Heart left ventricle (tissue), 13 donors: ENCODE measurements at regions not wholly inside any gene's neighbourhood (a gene's known extent, or its start where the extent isn't known, plus 50 kb on each side); places are given as distances from the start of the nearest gene placed in this dataset.

Experiments
- POLR2A ChIP-seq, 2 donors: fragments of 450-650 bp; IDR thresholded peaks; one replicate each; pipeline ENCODE4 v1.6.1; 2017; ENCODE audit warnings: antibody characterized with exemption in 2 of 2, mild to moderate bottlenecking in 2 of 2, moderate library complexity in 2 of 2
- TF ChIP-seq, protein P1 (sequence below), 12 donors: fragments of 200-600 bp; sonication (generic) in 4 of 12; IDR thresholded peaks; one replicate each; pipeline versions ENCODE4 v1.5.0 to v1.8.0; 2018 to 2022; ENCODE audit warnings: antibody characterized with exemption in 12 of 12, mild to moderate bottlenecking in 5 of 12
- donor health status: ischemic (EF 13 %, LVEDD 7.1; RV severe dilation, severe dysfunction).
- donor health status: DM: no; HTN: yes; CAD: no.
- donor health status: DM: no; HTN: no; CAD: no.
- donor health status: ischemic (EF 25% LVEDD 6.9; RV normal size, moderate dysfunction).
- donor health status: ischemic (EF 25% LVEDD 5.7; RV mildly dilated, moderate dysfunction).
- donor health status: ischemic (EF 35%, LVEDD 5.7; RV mildly dilated, moderate dysfunction).
- donor health status: nonischemic (EF 11% LVEDD 7.7; RV severe dilation, severe dysfunction).
- donor health status: DM: yes; HTN: yes; CAD: no.
- donor health status: PGD.
- donor health status: ischemic (EF 29% LVEDD 5.4; RV normal size, mild dysfunction).
- donor health status: nonischemic (EF 23%, LVEDD 6.1; RV moderate dilation, normal function).

DNA sequence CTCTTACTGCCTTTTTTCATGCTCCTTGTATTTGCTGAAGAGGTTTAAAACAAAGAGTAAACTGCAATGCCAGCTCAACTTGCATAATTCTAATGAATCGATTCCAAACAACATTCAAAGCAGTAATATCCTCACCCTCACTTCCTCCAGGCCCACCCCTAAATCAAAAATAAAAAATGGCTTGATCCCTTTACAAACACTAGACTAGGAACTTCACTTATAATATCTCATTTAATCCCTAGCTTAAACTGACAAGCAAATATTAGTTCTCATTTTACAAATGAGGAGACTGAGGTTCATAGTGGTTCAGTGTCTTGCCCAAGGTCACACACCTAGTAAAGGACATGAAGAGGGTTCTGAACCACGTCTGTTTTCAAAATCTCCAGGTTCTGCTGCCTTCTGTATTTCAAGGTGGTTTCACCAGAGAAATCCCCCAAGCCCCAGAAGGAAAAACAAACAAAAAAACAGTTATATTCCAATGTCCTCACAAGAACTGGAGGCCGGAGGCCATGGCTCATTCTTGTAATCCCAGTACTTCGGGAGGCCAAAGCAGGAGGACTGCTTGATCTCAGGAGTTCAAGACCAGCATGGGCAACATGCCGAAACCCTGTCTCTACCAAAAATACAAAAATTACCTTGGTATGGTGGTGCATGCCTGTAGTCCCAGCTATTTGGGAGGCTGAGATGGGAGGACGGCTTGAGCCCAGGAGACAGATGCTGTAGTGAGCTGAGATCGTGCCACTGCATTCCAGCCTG, 80.3 kb upstream of the GRIN2A start:
- TF ChIP-seq, protein P1, sequence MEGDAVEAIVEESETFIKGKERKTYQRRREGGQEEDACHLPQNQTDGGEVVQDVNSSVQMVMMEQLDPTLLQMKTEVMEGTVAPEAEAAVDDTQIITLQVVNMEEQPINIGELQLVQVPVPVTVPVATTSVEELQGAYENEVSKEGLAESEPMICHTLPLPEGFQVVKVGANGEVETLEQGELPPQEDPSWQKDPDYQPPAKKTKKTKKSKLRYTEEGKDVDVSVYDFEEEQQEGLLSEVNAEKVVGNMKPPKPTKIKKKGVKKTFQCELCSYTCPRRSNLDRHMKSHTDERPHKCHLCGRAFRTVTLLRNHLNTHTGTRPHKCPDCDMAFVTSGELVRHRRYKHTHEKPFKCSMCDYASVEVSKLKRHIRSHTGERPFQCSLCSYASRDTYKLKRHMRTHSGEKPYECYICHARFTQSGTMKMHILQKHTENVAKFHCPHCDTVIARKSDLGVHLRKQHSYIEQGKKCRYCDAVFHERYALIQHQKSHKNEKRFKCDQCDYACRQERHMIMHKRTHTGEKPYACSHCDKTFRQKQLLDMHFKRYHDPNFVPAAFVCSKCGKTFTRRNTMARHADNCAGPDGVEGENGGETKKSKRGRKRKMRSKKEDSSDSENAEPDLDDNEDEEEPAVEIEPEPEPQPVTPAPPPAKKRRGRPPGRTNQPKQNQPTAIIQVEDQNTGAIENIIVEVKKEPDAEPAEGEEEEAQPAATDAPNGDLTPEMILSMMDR (IDR thresholded peaks at IDR 0.05) = no peak
- TF ChIP-seq POLR2A (IDR thresholded peaks at IDR 0.05) = no peak
